ENCODE measurements at regions not wholly inside any gene's neighbourhood (a gene's known extent, or its start where the extent isn't known, plus 50 kb on each side); places are given as distances from the start of the nearest gene placed in this dataset.

DNA sequence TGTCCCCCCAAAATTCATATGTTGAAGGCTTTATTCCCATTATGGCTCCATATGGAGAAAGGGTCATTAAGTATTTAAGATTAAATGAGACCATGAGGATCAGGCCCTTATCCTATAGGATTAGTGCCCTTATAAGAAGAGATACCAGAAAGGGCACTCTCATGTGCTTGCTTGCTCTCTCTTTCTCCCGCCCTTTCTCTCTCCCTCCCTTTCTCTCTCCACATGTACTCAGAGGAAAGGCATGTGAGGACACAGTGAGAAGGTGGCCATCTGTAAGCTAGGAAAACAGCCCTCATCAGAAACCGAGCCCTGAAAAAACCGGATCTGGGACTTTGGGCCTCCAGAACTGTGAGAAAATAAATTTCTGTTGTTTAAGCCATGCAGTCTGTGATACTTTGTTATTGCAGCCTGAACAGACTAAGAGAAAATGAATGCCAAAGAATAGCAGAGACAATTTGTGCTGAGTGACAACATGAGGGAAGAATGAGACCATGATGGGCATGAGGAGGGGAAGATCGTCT is 300.0 kb upstream of the SLC39A10 start:
- no peak for ATAC-seq
- CTCF ChIA-PET = interaction anchor here (1.1 to 1.4 kb wide), 4 partner anchors 11 to 710 kb away, joined by 3 to 4 read pairs (median 3); no protein-coding TSS in a partner anchor
- TF ChIP-seq MTA2 (IDR thresholded peaks at IDR 0.05; ENCODE audit: low read depth) (no peak), FOXM1 (IDR thresholded peaks at IDR 0.05; ENCODE audit: low read depth, low read length) (no peak), HDAC6 (IDR thresholded peaks at IDR 0.05; ENCODE audit: unreplicated experiment) (no peak), IRF5 (IDR thresholded peaks at IDR 0.05; ENCODE audit: borderline replicate concordance) (no peak)
- Histone ChIP-seq H3K4me1 (ENCODE audit: control insufficient read depth, insufficient read depth, low read length) (no peaks in the 10 kb centered on the region), H3K9ac (ENCODE audit: control insufficient read depth, insufficient read depth, low read length) (no peak overlapping the region), H3K4me2 (ENCODE audit: control insufficient read depth, insufficient read depth) (no peak overlapping the region), H3K36me3 (ENCODE audit: control insufficient read depth in 2 of 2, insufficient read depth in 2 of 2, low read length in 1 of 2) (no peaks in the 10 kb centered on the region), H3K27ac (ENCODE audit: control insufficient read depth, insufficient read depth) (no peak overlapping the region), H2AFZ (ENCODE audit: control insufficient read depth, low read depth, low read length) (no peak overlapping the region), H4K20me1 (ENCODE audit: control insufficient read depth, insufficient read depth) (no peaks in the 10 kb centered on the region), H3K9me3 (replicated peaks; ENCODE audit: control insufficient read depth, insufficient read depth, low read length) (no peaks in the 10 kb centered on the region), H3K79me2 (ENCODE audit: control insufficient read depth, insufficient read depth, low read length) (no peaks in the 10 kb centered on the region), H3K27me3 (replicated peaks in 1 of 2; ENCODE audit: control insufficient read depth in 2 of 2, insufficient read depth in 2 of 2, low read length in 1 of 2) (no peaks in the 10 kb centered on the region), H3K4me3 (no peak overlapping the region)
- 15% methylated on average over 4 of the region's 4 CpGs for whole genome bisulfite sequencing (ENCODE audit: insufficient coverage, insufficient replicate concordance, low lambda C conversion rate, missing lambda C conversion rate)
- in situ Hi-C loops (cut with MboI) (no loop called here), intact Hi-C loops (cut with micrococcal nuclease; ENCODE audit: unreplicated experiment) (no loop called here)
- FAIRE-seq = no peak
- BruUV-seq (replicated peaks) = no TSS peak
- SMC1A ChIA-PET (ENCODE audit: uncharacterized antibody, unreplicated experiment) = no interaction called here
- no peak for DNase-seq (ENCODE audit: low read depth, low spot score)
- POLR2A ChIA-PET = no interaction called here
- RAD21 ChIA-PET (ENCODE audit: unreplicated experiment) = interaction anchor here (1.3 kb wide), 1 partner anchor 38 kb away, joined by 4 read pairs; no protein-coding TSS in a partner anchor

- H4K20me1 ChIP-seq (ENCODE audit: control insufficient read depth, insufficient read depth) = no peaks in the 10 kb centered on the region
- no peaks in the 10 kb centered on the region for H3K36me3 ChIP-seq (ENCODE audit: control insufficient read depth in 2 of 2, insufficient read depth in 2 of 2, low read length in 1 of 2)
- no peaks in the 10 kb centered on the region for H3K4me1 ChIP-seq (ENCODE audit: control insufficient read depth, insufficient read depth, low read length)
- DNase-seq (ENCODE audit: low read depth, low spot score) = no peak
- ChIA-PET RAD21 (ENCODE audit: unreplicated experiment) (interaction anchor here (1.3 kb wide), 1 partner anchor 37 kb away, joined by 4 read pairs; no protein-coding TSS in a partner anchor), POLR2A (no interaction called here), SMC1A (ENCODE audit: uncharacterized antibody, unreplicated experiment) (interaction anchor here (0.9 to 1.0 kb wide), 3 partner anchors 9 to 43 kb away, joined by 3 to 5 read pairs (median 3); no protein-coding TSS in a partner anchor), CTCF (interaction anchor here (1.1 to 1.4 kb wide), 3 partner anchors 10 to 113 kb away, joined by 3 to 4 read pairs (median 3); no protein-coding TSS in a partner anchor)
- intact Hi-C loops (cut with micrococcal nuclease; ENCODE audit: unreplicated experiment) = no loop called here
- no peak overlapping the region for H3K4me3 ChIP-seq
- no peak overlapping the region for H3K9ac ChIP-seq (ENCODE audit: control insufficient read depth, insufficient read depth, low read length)
- no peaks in the 10 kb centered on the region for H3K79me2 ChIP-seq (ENCODE audit: control insufficient read depth, insufficient read depth, low read length)
- H3K27ac ChIP-seq (ENCODE audit: control insufficient read depth, insufficient read depth) = no peak overlapping the region
- no peaks in the 10 kb centered on the region for H3K27me3 ChIP-seq (replicated peaks in 1 of 2; ENCODE audit: control insufficient read depth in 2 of 2, insufficient read depth in 2 of 2, low read length in 1 of 2)
- no peak for FAIRE-seq
- in situ Hi-C loops (cut with MboI) = no loop called here
- H2AFZ ChIP-seq (ENCODE audit: control insufficient read depth, low read depth, low read length) = no peak overlapping the region
- no peak for TF ChIP-seq POLR2AphosphoS5 (IDR thresholded peaks at IDR 0.05; ENCODE audit: low read length)
- TF ChIP-seq, protein P1, sequence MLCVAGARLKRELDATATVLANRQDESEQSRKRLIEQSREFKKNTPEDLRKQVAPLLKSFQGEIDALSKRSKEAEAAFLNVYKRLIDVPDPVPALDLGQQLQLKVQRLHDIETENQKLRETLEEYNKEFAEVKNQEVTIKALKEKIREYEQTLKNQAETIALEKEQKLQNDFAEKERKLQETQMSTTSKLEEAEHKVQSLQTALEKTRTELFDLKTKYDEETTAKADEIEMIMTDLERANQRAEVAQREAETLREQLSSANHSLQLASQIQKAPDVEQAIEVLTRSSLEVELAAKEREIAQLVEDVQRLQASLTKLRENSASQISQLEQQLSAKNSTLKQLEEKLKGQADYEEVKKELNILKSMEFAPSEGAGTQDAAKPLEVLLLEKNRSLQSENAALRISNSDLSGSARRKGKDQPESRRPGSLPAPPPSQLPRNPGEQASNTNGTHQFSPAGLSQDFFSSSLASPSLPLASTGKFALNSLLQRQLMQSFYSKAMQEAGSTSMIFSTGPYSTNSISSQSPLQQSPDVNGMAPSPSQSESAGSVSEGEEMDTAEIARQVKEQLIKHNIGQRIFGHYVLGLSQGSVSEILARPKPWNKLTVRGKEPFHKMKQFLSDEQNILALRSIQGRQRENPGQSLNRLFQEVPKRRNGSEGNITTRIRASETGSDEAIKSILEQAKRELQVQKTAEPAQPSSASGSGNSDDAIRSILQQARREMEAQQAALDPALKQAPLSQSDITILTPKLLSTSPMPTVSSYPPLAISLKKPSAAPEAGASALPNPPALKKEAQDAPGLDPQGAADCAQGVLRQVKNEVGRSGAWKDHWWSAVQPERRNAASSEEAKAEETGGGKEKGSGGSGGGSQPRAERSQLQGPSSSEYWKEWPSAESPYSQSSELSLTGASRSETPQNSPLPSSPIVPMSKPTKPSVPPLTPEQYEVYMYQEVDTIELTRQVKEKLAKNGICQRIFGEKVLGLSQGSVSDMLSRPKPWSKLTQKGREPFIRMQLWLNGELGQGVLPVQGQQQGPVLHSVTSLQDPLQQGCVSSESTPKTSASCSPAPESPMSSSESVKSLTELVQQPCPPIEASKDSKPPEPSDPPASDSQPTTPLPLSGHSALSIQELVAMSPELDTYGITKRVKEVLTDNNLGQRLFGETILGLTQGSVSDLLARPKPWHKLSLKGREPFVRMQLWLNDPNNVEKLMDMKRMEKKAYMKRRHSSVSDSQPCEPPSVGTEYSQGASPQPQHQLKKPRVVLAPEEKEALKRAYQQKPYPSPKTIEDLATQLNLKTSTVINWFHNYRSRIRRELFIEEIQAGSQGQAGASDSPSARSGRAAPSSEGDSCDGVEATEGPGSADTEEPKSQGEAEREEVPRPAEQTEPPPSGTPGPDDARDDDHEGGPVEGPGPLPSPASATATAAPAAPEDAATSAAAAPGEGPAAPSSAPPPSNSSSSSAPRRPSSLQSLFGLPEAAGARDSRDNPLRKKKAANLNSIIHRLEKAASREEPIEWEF (IDR thresholded peaks at IDR 0.05; ENCODE audit: insufficient replicate concordance, low read depth, low read length) = no peak
- H3K9me3 ChIP-seq (replicated peaks; ENCODE audit: control insufficient read depth, insufficient read depth, low read length) = no peaks in the 10 kb centered on the region
- no peak for ATAC-seq
- no peak overlapping the region for H3K4me2 ChIP-seq (ENCODE audit: control insufficient read depth, insufficient read depth)
- WGBS (ENCODE audit: insufficient coverage, insufficient replicate concordance, low lambda C conversion rate, missing lambda C conversion rate) = 0% methylated on average over 1 of the region's 1 CpG
- BruUV-seq (replicated peaks) = no TSS peak
These were observed 301.0 kb upstream of the SLC39A10 start for GRCh38 chr2:195356026-195356425.

All from GM12878 (cell line).